ENCODE measurements at regions not wholly inside any gene's neighbourhood (a gene's known extent, or its start where the extent isn't known, plus 50 kb on each side); places are given as distances from the start of the nearest gene placed in this dataset.

DNA sequence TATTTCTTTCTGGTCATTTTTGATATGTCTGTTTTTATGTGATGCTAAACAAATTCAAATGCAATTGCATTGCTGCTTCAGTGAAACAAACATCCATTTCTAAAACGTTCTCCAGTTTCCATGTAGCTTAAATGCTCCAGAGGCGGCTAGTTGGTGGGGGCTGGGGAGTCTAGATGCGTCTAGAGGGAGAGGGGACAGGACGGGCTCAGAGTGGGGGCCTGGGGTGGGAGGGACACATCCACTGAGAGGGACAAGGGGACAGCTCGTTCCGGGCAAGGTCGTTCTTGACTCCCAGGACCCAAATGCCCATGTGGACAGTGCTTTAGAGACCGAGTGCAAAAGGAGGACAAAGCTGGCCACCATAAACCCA, 102.3 kb downstream of the FOXL1 start:
- TF ChIP-seq, protein P1, sequence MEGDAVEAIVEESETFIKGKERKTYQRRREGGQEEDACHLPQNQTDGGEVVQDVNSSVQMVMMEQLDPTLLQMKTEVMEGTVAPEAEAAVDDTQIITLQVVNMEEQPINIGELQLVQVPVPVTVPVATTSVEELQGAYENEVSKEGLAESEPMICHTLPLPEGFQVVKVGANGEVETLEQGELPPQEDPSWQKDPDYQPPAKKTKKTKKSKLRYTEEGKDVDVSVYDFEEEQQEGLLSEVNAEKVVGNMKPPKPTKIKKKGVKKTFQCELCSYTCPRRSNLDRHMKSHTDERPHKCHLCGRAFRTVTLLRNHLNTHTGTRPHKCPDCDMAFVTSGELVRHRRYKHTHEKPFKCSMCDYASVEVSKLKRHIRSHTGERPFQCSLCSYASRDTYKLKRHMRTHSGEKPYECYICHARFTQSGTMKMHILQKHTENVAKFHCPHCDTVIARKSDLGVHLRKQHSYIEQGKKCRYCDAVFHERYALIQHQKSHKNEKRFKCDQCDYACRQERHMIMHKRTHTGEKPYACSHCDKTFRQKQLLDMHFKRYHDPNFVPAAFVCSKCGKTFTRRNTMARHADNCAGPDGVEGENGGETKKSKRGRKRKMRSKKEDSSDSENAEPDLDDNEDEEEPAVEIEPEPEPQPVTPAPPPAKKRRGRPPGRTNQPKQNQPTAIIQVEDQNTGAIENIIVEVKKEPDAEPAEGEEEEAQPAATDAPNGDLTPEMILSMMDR (IDR thresholded peaks at IDR 0.05), result no peak
- TF ChIP-seq POLR2A (IDR thresholded peaks at IDR 0.05), result no peak
